H1 (cell line): ENCODE measurements at regions not wholly inside any gene's neighbourhood (a gene's known extent, or its start where the extent isn't known, plus 50 kb on each side); places are given as distances from the start of the nearest gene placed in this dataset.

Experiments used
- CTCF ChIA-PET: fragments of 300-600 bp; sonication (Branson Sonifier 250); formaldehyde crosslinking; loops from one replicate; lab custom pipeline; 2021; ENCODE audit not compliant: partially characterized antibody; lab: Charles Lee
- POLR2A ChIA-PET: fragments of 300-600 bp; sonication (Branson Sonifier 250); formaldehyde crosslinking; loops from one replicate; lab custom pipeline; 2021; ENCODE audit warnings: inconsistent platforms; ENCODE audit not compliant: partially characterized antibody; lab: Charles Lee
- DNase-seq, 2 experiments: peaks; one replicate each; pipeline versions ENCODE4 v3.0.0 to v3.0.0-alpha.2; 2010 to 2022; ENCODE audit warnings: low spot score in 2 of 2, low read depth in 1 of 2, mixed read lengths in 1 of 2
- FAIRE-seq: peaks from 2 replicates; lab custom pipeline; 2011; peaks lifted over from hg19 to GRCh38; lab: Jason Lieb, UNC
- H2AFZ ChIP-seq: 2 replicates; pipeline ENCODE4 v1.8.1; 2012; ENCODE audit warnings: low read length, inconsistent platforms
- H2AK5ac ChIP-seq: 2 replicates; pipeline ENCODE4 v1.6.1; 2013; ENCODE audit warnings: low read depth, low read length
- H2BK120ac ChIP-seq: replicated peaks from 2 replicates; pipeline ENCODE3; 2013; ENCODE audit warnings: low read depth, low read length, inconsistent platforms
- H2BK12ac ChIP-seq: 2 replicates; pipeline ENCODE4 v1.6.1; 2013; ENCODE audit warnings: low read depth, low read length
- H2BK15ac ChIP-seq: 2 replicates; pipeline ENCODE4 v1.6.1; 2013; ENCODE audit warnings: low read length
- H2BK20ac ChIP-seq: 2 replicates; pipeline ENCODE4 v1.6.1; 2013; ENCODE audit warnings: low read length
- H2BK5ac ChIP-seq: 2 replicates; pipeline ENCODE4 v1.6.1; 2013; ENCODE audit warnings: low read depth, low read length
- H3K14ac ChIP-seq: 2 replicates; pipeline ENCODE4 v1.6.1; 2013; ENCODE audit warnings: inconsistent platforms; ENCODE audit not compliant: insufficient read length
- H3K18ac ChIP-seq: 2 replicates; pipeline ENCODE4 v1.6.1; 2013; ENCODE audit warnings: low read length; ENCODE audit errors: extremely low read depth
- H3K23ac ChIP-seq: 2 replicates; pipeline ENCODE4 v1.6.1; 2013; ENCODE audit warnings: inconsistent platforms; ENCODE audit not compliant: insufficient read length
- H3K23me2 ChIP-seq: 2 replicates; pipeline ENCODE4 v1.6.1; 2013; ENCODE audit warnings: low read depth, low read length
- H3K27ac ChIP-seq: 2 replicates; pipeline ENCODE4 v1.6.1; 2011; ENCODE audit warnings: low read depth, low read length, inconsistent platforms
- H3K27me3 ChIP-seq, 4 experiments: replicated peaks in 1 of 4; 1 replicate in 1 of 4; 2 replicates in 3 of 4; pipeline versions ENCODE4 v1.6.1 to v1.8.1; 2011 to 2013; ENCODE audit warnings: low read length in 3 of 4, mild to moderate bottlenecking in 3 of 4, inconsistent platforms in 2 of 4, mixed read lengths in 2 of 4, moderate library complexity in 1 of 4; ENCODE audit not compliant: control insufficient read depth in 3 of 4, insufficient read depth in 3 of 4; ENCODE audit errors: extremely low read depth in 1 of 4
- H3K36me3 ChIP-seq, 4 experiments: 2 replicates each; pipeline versions ENCODE4 v1.6.1 to v1.8.1; 2011 to 2013; ENCODE audit warnings: mild to moderate bottlenecking in 4 of 4, low read length in 3 of 4, moderate library complexity in 2 of 4, control low read depth in 1 of 4, inconsistent platforms in 1 of 4; ENCODE audit not compliant: insufficient read depth in 4 of 4, control insufficient read depth in 2 of 4
- H3K4ac ChIP-seq: replicated peaks from 2 replicates; pipeline ENCODE3; 2013; ENCODE audit warnings: low read length, low read depth, mixed read lengths, inconsistent platforms; ENCODE audit not compliant: insufficient read length
- H3K4me1 ChIP-seq, 4 experiments: replicated peaks in 1 of 4; 1 replicate in 1 of 4; 2 replicates in 3 of 4; pipeline versions ENCODE4 v1.6.1 to v1.8.1; 2011 to 2013; ENCODE audit warnings: low read length in 3 of 4, inconsistent platforms in 2 of 4, mixed read lengths in 1 of 4; ENCODE audit not compliant: insufficient read depth in 4 of 4, control insufficient read depth in 3 of 4
- H3K4me2 ChIP-seq, 2 experiments: 2 replicates each; pipeline versions ENCODE4 v1.6.1 to v1.8.1; 2011 to 2013; ENCODE audit warnings: low read depth in 2 of 2, low read length in 2 of 2, control low read depth in 1 of 2, inconsistent platforms in 1 of 2, mild to moderate bottlenecking in 1 of 2; ENCODE audit not compliant: insufficient read depth in 1 of 2
- H3K4me3 ChIP-seq, 4 experiments: fragments of 200-600, 300-600 bp in 1 of 4; sonication (generic), shearing (Covaris generic), sonication (Bioruptor Twin) in 1 of 4; 2 replicates each; pipeline versions ENCODE4 v1.5.1 to v1.8.1; 2011 to 2016; ENCODE audit warnings: low read length in 4 of 4, low read depth in 3 of 4, control low read depth in 2 of 4, inconsistent platforms in 2 of 4, mild to moderate bottlenecking in 2 of 4, mixed read lengths in 1 of 4, moderate library complexity in 1 of 4; ENCODE audit not compliant: insufficient read depth in 2 of 4; ENCODE audit errors: extremely low read depth in 1 of 4
- H3K56ac ChIP-seq: replicated peaks from 2 replicates; pipeline ENCODE3; 2013; ENCODE audit warnings: low read depth, mild to moderate bottlenecking, mixed read lengths, low read length, inconsistent platforms; ENCODE audit not compliant: insufficient read length
- H3K79me1 ChIP-seq: 2 replicates; pipeline ENCODE4 v1.6.1; 2013; ENCODE audit warnings: low read depth, low read length, control low read depth
- H3K79me2 ChIP-seq, 2 experiments: 2 replicates each; pipeline versions ENCODE4 v1.6.1 to v1.8.1; 2012 to 2013; ENCODE audit warnings: low read length in 2 of 2, mild to moderate bottlenecking in 2 of 2, inconsistent platforms in 1 of 2; ENCODE audit not compliant: insufficient read depth in 2 of 2, control insufficient read depth in 1 of 2
- H3K9ac ChIP-seq, 4 experiments: replicated peaks in 1 of 4; 1 replicate in 1 of 4; 2 replicates in 3 of 4; pipeline versions ENCODE4 v1.6.1 to v1.8.1; 2011 to 2013; ENCODE audit warnings: low read depth in 3 of 4, low read length in 3 of 4, control low read depth in 2 of 4, mild to moderate bottlenecking in 2 of 4, moderate library complexity in 2 of 4, inconsistent platforms in 1 of 4; ENCODE audit errors: extremely low read depth in 1 of 4
- H3K9me3 ChIP-seq, 2 experiments: 2 replicates each; pipeline versions ENCODE4 v1.6.1 to v1.8.1; 2012 to 2013; ENCODE audit warnings: mild to moderate bottlenecking in 2 of 2, moderate library complexity in 2 of 2, control low read depth in 1 of 2, inconsistent platforms in 1 of 2, low read depth in 1 of 2, low read length in 1 of 2, mixed read lengths in 1 of 2; ENCODE audit not compliant: insufficient read depth in 2 of 2
- H4K20me1 ChIP-seq, 2 experiments: replicated peaks in 1 of 2; 2 replicates each; pipeline versions ENCODE3 to v1.8.1; 2011 to 2013; ENCODE audit warnings: inconsistent platforms in 2 of 2, low read length in 2 of 2, mild to moderate bottlenecking in 1 of 2; ENCODE audit not compliant: insufficient read depth in 2 of 2, control insufficient read depth in 1 of 2
- H4K5ac ChIP-seq: 2 replicates; pipeline ENCODE4 v1.6.1; 2013; ENCODE audit warnings: low read length, low read depth, mixed read lengths, inconsistent platforms; ENCODE audit not compliant: insufficient read length
- H4K8ac ChIP-seq: 2 replicates; pipeline ENCODE4 v1.8.0; 2013; ENCODE audit warnings: mild to moderate bottlenecking, moderate library complexity, low read length, inconsistent platforms; ENCODE audit not compliant: insufficient read depth; ENCODE audit errors: extremely low read depth
- H4K91ac ChIP-seq: replicated peaks from 2 replicates; pipeline ENCODE3; 2013; ENCODE audit warnings: low read length, mixed read lengths, inconsistent platforms; ENCODE audit not compliant: insufficient read length
- CBX5 ChIP-seq: fragments of 300-800, 300-1000 bp; sonication (generic); IDR thresholded peaks from 2 replicates; pipeline ENCODE4 v1.7.1; 2016; ENCODE audit warnings: antibody characterized with exemption, low read length, low read depth
- CHD2 ChIP-seq: IDR thresholded peaks from 2 replicates; pipeline ENCODE4 v1.6.1; 2012; ENCODE audit warnings: low read length, improper control_type of control experiment
- EP300 ChIP-seq, 2 experiments: IDR thresholded peaks; 1 replicate in 1 of 2; 2 replicates in 1 of 2; pipeline ENCODE4 v1.6.1; 2011 to 2012; ENCODE audit warnings: low read depth in 2 of 2, low read length in 2 of 2, mild to moderate bottlenecking in 2 of 2, borderline replicate concordance in 1 of 2, inconsistent platforms in 1 of 2, moderate library complexity in 1 of 2
- GABPA ChIP-seq: IDR thresholded peaks from 2 replicates; pipeline ENCODE4 v1.6.1; 2011; ENCODE audit warnings: mild to moderate bottlenecking, low read length, moderate library complexity, borderline replicate concordance; ENCODE audit not compliant: insufficient read depth
- HDAC2 ChIP-seq, 2 experiments: fragments of 300-600 bp in 1 of 2; sonication (generic) in 1 of 2; IDR thresholded peaks; 2 replicates each; pipeline ENCODE4 v1.6.1; 2011 to 2012; ENCODE audit warnings: low read depth in 2 of 2, low read length in 2 of 2, mild to moderate bottlenecking in 2 of 2, moderate library complexity in 2 of 2, borderline replicate concordance in 1 of 2, inconsistent platforms in 1 of 2
- JUN ChIP-seq: IDR thresholded peaks from 2 replicates; pipeline ENCODE4 v1.6.1; 2011; ENCODE audit warnings: low read depth, mild to moderate bottlenecking, improper control_type of control experiment, low read length
- JUND ChIP-seq: IDR thresholded peaks from 2 replicates; pipeline ENCODE4 v1.6.1; 2011; ENCODE audit warnings: mild to moderate bottlenecking, improper control_type of control experiment, low read length
- KDM1A ChIP-seq: fragments of 200-600, 300-600 bp; sonication (generic); IDR thresholded peaks from 2 replicates; pipeline ENCODE4 v1.7.1; 2016; ENCODE audit warnings: mild to moderate bottlenecking, low read length, borderline replicate concordance
- RFX5 ChIP-seq: IDR thresholded peaks from 2 replicates; pipeline ENCODE4 v1.6.1; 2011; ENCODE audit warnings: low read depth, low read length, improper control_type of control experiment, borderline replicate concordance
- RXRA ChIP-seq: IDR thresholded peaks from 2 replicates; pipeline ENCODE4 v1.6.1; 2011; ENCODE audit warnings: low read depth, mild to moderate bottlenecking, low read length, moderate library complexity; ENCODE audit not compliant: insufficient read depth
- SIN3A ChIP-seq, 2 experiments: IDR thresholded peaks in 1 of 2; conservative IDR thresholded peaks in 1 of 2; 2 replicates each; pipeline ENCODE4 v1.6.1; 2011 to 2012; ENCODE audit warnings: low read length in 2 of 2, improper control_type of control experiment in 1 of 2, low read depth in 1 of 2, mild to moderate bottlenecking in 1 of 2
- SUZ12 ChIP-seq: fragments of 200-600 bp; sonication (generic); IDR thresholded peaks from 2 replicates; pipeline ENCODE4 v1.6.1; 2012; ENCODE audit warnings: mild to moderate bottlenecking, inconsistent platforms, low read length, moderate library complexity, mixed read lengths
- TAF1 ChIP-seq: IDR thresholded peaks from 2 replicates; pipeline ENCODE4 v1.6.1; 2011; ENCODE audit warnings: mild to moderate bottlenecking, low read depth, low read length
- TAF7 ChIP-seq: optimal IDR thresholded peaks from 2 replicates; pipeline ENCODE3; 2011; ENCODE audit warnings: low read depth, mild to moderate bottlenecking, inconsistent platforms, low read length, moderate library complexity, borderline replicate concordance
- TEAD4 ChIP-seq: IDR thresholded peaks from 2 replicates; pipeline ENCODE4 v1.6.1; 2012; ENCODE audit warnings: low read depth, low read length, inconsistent platforms, mixed read lengths
- WGBS, 2 experiments: shearing (Covaris generic) in 1 of 2; methylation state at CpG; one replicate each; pipeline versions ENCODE4 v1.1.6 to v1.1.7; 2013 to 2015; ENCODE audit warnings: low lambda C conversion rate in 2 of 2, mixed read lengths in 2 of 2, inconsistent platforms in 1 of 2, low coverage in 1 of 2, missing lambda C conversion rate in 1 of 2; ENCODE audit not compliant: insufficient replicate concordance in 2 of 2, insufficient coverage in 1 of 2, insufficient read length in 1 of 2; ENCODE audit errors: extremely low coverage in 1 of 2, missing lambda C conversion rate in 1 of 2; 5-methylcytosine and 5-hydroxymethylcytosine counted together

DNA sequence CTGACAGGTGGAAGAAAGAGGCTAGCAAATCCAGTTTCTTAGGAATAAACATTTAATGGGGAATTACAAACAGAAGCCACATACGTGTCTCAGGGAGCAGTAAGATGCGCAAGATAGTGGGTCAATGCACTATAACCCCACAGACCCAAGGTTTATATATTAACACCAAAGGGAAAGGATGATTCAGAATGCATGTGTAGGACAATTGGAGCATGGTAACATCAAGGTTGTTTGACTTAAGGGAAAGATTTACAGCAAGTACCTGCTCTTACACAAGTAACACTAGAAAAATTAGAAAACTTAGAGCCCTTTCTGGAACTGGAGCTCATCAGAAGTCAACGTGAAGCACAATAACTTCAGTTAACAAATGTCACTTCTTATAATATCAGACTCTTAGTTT lies 161.1 kb upstream of the ZWINT start:
- FAIRE-seq (no peak), DNase-seq (no peak)
- Histone ChIP-seq H4K20me1 (no peaks in the 10 kb centered on the region), H3K9ac (no peak overlapping the region), H2AFZ (no peak overlapping the region), H3K36me3 (no peaks in the 10 kb centered on the region; a peak in 1 of 8 replicates), H3K79me1 (no peaks in the 10 kb centered on the region), H3K18ac (no peak overlapping the region), H3K27me3 (no peaks in the 10 kb centered on the region), H2AK5ac (no peak overlapping the region), H3K56ac (no peak overlapping the region), H3K4me2 (no peak overlapping the region), H2BK15ac (no peak overlapping the region), H2BK5ac (no peak overlapping the region), H4K8ac (no peak overlapping the region), H2BK20ac (no peak overlapping the region), H4K91ac (no peak overlapping the region), H2BK120ac (no peak overlapping the region), H3K4me1 (no peaks in the 10 kb centered on the region), H3K14ac (no peak overlapping the region), H2BK12ac (no peak overlapping the region), H3K4me3 (no peak overlapping the region), H3K23ac (no peak overlapping the region), H3K23me2 (no peaks in the 10 kb centered on the region), H3K79me2 (no peaks in the 10 kb centered on the region), H3K4ac (no peak overlapping the region), H3K9me3 (no peaks in the 10 kb centered on the region), H4K5ac (no peak overlapping the region), H3K27ac (no peak overlapping the region)
- 88% methylated on average over 3 of the region's 3 CpGs; no CpG with 5 or more reads in 1 of the 2 experiments for WGBS, 2 experiments
- POLR2A ChIA-PET: no interaction called here
- CTCF ChIA-PET: no interaction called here
- no peak for TF ChIP-seq TAF1
- TF ChIP-seq TEAD4: no peak
- no peak for TF ChIP-seq JUN
- no peak for TF ChIP-seq HDAC2 (IDR thresholded peaks at IDR 0.05; ENCODE audit: borderline replicate concordance in 1 of 2, low read depth in 2 of 2, low read length in 2 of 2)
- no peak for TF ChIP-seq SUZ12
- TF ChIP-seq JUND: no peak
- no peak for TF ChIP-seq GABPA
- TF ChIP-seq CBX5: no peak
- TF ChIP-seq KDM1A: no peak
- TF ChIP-seq RXRA: no peak
- no peak for TF ChIP-seq TAF7
- TF ChIP-seq RFX5: no peak
- no peak for TF ChIP-seq SIN3A (conservative IDR thresholded peaks at IDR 0.05 in 1 of 2, IDR thresholded peaks at IDR 0.05 in 1 of 2; ENCODE audit: low read depth in 1 of 2, low read length in 2 of 2)
- TF ChIP-seq EP300 (IDR thresholded peaks at IDR 0.05; ENCODE audit: borderline replicate concordance in 1 of 2, low read depth in 2 of 2, low read length in 2 of 2): no peak
- no peak for TF ChIP-seq CHD2
